H4 (cell line): ENCODE measurements at regions not wholly inside any gene's neighbourhood (a gene's known extent, or its start where the extent isn't known, plus 50 kb on each side); places are given as distances from the start of the nearest gene placed in this dataset.
"Not testable (repeated sequence)": the region's sequence is repeated elsewhere in the genome, so short reads cannot be mapped to it uniquely, and the experiment has no call there.

ENCODE experiments used
- DNase-seq: peaks from one replicate; pipeline ENCODE4 v3.0.0-alpha.2; 2015; ENCODE audit warnings: low spot score

DNA sequence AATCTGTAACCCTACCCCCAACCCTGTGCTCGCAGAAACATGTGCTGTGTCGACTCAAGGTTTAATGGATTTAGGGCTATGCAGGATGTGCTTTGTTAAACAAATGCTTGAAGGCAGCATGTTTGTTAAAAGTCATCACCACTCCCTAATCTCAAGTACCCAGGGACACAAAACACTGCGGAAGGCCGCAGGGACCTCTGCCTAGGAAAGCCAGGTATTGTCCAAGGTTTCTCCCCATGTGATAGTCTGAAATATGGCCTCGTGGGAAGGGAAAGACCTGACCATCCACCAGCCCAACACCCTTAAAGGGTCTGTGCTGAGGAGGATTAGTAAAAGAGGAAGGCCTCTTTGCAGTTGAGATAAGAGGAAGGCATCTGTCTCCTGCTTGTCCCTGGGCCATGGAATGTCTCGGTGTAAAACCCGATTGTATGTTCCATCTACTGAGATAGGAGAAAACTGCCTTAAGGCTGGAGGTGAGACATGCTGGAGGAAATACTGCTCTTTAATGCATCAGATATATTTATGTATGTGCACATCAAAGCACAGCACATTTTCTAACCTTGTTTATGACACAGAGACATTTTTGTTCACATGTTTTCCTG, 94.4 kb downstream of the LSM3 start:
- DNase-seq: not testable (repeated sequence)

DNA sequence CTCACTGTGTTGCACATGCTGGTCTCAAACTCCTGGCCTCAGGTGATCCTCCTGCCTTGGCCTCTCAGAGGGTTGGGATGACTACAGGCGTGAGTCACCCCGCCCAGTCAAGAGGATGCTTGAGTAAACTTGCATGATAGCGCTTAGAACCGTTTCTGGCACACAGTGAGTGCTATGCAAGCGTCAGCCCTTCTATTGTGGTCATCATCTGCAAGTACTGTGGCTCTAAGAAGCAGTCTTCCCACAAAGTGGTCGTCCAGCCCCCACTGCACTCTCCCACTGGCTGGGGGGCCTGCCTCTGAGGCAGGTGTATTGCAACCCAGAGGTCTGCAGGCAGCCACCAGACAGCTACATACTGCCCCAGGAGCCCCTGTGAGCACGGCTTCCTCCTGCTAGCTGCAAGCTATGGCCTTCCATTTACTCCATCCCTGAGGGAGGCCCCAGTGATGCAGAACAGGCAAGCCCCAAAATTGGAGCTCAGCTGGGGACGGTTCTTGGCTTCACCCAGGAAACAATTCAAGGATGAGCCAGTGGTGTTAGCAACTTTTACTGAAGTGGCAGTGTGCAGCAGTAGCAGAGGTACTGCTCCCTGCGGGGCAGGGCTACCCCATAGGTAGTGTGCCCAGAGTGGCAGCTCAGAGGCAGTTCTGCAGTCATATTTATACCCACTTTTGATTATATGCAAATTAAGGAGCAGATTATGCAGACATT, 95.4 kb downstream of the LSM3 start:
- DNase-seq: no peak

DNA sequence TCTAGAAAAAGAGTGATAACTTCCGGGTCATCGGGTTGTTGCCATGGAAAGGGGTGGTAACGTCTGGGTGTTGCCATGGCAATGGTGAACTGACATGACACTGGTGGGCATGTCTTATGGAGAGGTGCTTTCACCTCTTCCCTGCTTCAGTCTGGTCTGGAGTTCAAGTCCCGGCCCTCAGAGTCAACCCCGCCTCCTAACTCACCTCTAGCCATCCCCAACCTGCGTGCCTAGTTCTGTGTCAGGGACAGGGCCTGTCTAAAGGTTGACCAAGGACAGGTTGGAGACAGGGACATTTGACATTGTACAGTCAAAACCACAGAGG, 96.0 kb downstream of the LSM3 start:
- no peak for DNase-seq

DNA sequence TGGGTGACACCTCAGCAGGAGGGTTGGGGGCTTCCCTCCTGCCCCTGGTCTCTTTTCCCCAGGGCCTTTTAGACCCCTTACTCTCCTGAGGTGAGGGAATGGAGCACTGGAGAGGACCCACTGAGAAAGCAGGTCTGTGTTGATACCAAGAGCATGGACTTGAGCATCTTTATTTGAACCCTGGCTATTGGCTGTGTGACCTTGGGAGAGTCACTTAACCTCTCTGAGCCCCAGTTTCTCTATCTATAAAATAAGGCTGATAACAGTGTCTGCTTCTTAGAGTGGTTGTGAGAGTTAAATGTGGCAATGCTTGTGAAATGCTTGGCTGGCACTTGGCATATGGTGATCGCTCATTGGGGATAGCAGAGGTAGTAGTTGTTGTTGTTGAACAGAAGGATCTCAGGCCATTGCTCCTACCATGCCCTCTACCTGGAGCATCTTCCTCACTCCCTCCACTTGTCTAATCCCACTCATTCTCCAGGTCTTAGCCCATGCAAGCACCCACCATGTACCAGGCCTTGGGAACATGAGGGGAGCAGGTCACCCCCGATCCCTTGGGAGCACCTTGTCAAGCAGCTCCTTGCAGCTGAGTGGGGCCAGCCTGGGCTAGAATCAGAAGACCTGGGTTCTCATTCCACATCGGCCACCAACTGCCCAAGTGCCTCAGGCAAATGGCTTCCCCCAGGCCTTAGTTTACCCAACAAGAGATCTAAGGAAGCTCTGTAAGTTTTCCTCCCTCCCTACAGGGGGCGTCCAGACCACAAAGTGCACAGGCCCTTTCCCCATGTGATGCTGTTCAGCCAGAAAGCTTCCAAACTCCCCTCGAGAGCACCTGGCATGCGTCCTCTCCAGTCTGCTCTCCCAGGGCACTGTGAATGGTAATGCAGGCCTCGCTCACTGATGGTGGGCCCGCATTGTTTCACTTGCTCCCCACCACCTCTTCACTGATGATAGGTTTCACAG, 96.7 kb downstream of the LSM3 start:
- DNase-seq: peak; percentile 21

DNA sequence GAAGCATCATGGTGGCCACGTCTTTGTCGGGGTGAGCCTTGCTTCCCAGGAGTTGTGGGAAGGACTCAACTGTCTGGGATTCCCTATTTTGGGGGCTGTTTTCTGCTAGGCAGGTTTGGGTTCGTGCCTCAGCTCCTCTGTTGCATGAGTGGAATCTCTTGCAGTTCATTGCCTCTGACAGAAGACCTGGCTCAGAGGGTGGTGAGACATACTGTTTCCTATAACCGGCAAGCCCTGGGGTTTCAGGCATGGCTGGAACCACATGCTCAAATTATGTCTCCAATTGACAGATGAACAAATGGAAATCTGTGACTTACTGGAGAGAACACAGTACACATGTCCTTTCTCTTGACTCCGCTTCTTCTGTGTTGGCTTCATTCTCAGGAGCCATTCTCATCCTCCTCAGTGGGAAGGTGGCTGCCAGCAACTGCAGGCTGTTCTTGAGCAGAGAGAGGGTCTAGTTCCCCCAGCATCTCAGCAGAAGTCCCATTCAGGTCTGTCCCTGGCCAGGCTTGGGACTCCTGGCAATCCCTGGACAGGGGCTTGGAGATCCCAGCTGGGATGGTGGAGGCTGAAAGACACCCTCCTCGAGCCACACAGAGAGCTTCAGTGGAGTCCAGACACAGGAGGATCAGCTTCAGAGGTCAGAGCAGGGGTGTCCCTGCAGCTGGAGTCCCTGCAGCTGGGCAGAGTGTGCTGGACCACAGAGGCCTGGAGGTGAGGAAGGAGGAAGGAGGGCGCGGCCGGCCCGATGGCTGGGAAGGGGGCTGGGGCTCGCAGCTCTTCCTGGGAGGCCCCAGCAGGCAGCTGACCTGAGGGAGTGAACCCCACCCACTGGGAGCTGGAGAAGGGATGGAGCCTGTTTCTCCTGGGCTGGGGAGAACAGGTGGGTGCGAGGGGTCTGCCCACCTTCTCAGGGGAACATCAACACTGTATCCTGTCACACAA, 97.6 kb downstream of the LSM3 start:
- DNase-seq: no peak

DNA sequence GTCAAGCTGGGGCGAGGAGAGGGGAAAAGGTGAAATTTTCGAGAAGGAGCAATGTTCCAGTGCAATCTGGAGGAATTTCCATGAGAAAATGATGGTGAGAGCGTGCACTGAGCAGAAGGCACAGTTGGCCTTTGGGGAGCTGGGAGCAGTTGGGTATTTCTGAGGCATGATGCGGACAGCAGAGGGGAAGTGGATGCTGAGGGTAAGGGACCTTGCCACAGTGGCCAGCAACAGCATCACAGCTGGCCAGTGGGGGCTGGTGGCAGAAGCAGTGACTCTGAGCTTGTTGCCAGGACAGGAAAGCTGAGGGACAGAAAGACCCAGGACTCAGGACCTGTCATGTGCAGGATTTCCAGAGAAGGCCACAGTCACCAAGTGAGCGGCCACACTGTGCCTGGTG, 98.9 kb downstream of the LSM3 start:
- no peak for DNase-seq

DNA sequence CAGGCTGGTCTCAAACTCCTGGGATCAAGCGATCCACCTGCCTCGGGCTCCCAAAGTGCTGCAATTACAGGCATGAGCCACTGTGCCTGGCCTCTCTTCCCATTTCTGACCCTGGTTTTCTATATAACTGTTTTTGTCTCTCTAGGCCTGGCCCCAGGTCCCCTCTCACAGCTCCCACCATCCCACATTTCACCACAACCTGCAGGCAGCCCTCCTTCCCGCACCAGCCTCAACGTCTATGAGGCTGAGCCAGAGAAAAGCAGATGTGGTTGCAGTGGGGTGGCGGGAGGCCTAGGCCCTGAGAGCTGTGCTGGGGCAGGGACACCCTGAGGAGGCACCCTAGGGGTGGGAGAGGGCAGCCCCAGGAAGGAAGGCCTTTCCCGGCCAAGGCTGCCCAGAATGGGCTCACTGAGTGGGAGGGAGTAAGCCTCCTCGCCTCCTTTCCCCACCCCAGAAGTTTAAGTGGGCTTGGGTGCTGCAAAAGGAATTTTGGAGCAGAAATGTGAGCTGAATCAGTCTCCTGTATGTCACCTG, 99.7 kb downstream of the LSM3 start:
- DNase-seq: no peak

DNA sequence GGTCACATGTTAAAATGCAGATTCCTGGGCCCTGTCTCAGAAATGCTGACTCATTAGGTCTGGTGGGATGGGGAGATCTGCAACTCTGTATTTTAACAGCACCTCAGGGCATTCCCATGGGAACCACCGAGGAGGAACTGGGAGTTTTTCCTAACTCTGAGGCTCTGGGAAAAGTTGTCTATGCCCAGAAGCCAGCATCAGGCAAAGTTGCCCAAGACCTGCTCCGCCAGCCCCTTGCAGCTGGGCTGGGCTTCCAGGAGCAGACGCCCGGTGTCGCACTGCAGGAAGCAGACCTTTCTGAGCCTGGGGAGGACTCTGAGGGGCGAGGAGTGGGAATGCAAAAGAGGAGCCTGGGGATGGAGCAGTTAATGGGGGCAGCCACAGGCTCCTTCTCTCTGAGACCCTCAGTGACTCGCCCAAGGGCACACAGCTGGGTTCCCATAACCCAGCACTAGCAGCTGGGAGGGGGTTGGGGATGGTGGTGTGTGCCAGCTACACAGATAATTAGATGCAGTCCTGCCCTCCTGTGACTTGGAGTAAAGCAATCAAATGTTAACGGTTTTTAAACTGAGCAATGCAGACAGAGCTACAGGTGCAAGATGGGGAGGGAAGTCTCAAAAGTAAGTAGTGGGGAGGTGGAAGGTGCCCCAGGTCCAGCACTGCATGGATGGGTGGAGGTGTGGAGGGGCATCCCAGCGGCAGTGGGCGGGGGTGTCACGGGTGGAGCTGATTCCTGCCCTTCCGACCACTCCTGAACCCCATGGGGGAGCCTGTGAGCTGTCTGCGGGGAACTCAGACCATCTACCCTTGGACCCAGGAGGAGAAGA, 100.4 kb downstream of the LSM3 start:
- peak; percentile 54 for DNase-seq

DNA sequence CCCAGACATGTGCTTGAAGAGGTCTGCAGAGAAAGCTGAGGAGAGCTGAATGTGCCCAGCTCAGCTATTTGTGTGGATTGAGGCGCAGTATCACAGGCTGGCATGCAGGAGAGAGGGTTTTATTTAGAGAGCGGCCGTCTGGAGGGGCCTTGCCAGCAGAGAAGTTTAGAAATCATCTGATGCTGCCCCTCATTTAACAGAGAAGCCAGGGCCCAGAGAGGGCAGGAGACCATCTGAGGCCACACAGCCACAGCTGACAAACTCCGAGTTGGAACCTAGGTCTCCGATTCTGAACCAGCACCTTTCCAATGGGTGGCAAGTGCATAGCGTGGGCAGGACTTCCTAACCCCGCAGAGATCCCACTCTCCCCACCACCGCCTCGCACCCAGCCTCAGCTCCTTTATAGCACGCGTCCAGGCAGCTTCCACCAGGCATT, 101.0 kb downstream of the LSM3 start:
- DNase-seq: no peak

DNA sequence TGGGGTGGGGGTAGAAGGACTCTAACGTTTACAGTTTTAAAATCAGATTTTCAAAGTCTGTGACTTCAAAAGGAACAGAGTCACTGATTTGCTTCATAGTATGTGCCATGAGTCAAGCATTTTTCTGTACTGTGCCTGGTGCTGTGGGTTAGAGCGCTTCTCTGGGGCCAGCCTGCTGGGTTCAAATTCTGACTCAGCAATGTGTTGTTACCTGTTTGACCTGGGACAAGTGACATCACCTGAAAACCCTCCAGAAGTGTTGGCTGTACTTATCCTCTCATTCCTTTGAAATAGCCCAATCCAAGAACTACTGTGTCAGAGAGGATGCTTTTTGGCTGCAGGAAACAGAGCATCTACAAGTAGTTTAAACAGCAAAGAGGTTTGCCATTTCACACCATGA, 101.7 kb downstream of the LSM3 start:
- no peak for DNase-seq

DNA sequence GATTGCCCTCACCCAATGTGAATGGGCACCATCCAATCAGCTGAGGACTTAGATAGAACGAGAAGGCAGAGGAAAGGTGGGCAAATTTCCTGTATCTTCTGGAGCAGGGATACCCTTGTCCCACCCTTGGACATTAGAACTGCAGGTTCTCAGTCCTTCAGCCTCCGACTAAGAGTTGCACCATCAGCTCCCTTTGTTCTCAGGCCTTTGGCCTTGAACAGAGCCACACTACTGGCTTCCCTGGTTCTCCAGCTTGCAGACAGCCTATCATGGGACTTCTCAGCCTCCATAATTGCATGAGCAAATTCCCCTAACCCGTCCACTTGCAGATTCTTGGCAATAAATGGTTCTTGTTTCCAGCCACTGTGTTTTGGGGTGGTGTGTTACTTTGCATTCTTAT, 102.4 kb downstream of the LSM3 start:
- no peak for DNase-seq

DNA sequence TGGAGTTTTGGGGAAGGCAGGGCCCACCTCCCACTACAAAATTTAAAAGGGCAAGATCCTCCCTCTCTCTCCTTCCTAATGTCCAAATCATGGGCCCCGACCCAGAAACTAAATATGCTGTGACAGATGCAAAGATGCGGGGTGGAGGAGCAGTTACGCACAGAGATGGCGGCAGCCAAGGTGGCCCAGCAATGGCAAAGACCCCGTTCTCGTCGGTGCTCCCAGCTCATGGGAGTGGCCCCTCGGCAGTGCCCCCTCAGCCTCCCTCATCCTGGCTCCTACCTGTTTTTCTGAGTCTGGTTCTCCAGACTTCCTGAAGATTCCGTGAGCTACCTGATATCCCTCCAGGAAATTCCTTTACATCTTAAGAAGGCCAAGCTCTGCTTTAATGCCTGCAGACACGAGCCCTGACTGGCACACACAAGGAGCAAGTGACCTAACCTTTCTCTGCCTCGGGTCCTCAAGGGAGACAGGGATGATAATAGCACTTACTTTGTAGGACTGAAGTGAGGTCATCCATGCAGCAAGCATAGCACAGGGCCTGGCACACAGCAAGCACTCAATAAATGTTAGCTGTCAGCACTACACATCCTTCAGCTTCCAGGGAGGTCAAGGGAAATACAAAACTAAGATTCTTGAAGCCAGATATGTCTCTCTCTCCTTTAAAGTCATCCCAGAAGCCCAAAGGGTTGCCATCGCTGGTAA, 103.5 kb downstream of the LSM3 start:
- no peak for DNase-seq

DNA sequence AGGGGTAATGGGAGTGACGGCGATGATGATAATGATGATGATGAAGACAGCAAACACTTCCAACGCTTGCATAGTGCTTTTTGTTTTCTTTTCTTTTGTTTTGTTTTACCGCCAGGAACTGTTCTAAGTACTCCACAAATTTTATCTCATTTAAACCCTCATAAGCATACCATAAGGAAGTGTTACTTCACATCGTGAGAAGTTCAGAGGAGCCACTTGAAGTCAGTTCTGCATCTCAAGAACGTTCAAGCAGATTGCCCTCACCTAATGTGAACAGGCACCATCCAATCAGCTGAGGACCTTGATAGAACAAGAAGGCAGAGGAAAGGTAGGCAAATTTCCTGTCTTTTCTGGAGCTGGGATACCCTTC, 104.1 kb downstream of the LSM3 start:
- DNase-seq: no peak

DNA sequence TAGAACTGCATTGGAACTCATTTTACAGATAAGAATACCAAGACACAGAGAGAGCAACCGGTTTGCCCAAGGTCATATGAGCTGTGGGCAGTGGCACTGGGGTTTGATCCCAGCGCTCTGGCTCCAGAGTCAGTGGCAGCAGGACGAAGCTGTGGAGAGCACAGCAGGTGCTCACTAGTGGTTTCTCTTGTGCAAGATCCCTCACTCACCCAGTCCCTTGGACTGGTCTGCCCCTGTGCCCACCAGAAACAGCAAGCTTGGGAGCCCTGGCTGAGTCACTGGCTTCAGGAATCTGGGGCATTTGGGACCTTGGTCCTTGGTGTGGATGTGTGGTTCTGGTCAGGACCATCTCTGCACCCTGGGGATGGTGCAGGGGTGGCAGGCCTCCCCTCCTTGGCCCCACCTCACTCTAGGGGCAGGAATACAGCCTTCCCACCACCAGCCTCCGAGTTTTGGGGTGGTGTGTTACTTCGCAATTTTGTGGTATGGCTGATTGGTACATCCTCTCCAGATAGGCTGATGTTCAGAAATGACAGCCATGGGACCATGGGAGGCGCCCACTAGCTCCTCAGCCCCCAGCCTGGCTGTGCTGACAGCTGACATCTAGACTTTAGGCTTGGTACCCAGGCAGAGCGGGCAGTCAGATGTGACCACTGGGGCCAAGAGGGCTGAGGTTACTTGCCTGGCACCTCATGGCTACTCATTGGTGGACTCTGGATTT, 104.6 kb downstream of the LSM3 start:
- no peak for DNase-seq

DNA sequence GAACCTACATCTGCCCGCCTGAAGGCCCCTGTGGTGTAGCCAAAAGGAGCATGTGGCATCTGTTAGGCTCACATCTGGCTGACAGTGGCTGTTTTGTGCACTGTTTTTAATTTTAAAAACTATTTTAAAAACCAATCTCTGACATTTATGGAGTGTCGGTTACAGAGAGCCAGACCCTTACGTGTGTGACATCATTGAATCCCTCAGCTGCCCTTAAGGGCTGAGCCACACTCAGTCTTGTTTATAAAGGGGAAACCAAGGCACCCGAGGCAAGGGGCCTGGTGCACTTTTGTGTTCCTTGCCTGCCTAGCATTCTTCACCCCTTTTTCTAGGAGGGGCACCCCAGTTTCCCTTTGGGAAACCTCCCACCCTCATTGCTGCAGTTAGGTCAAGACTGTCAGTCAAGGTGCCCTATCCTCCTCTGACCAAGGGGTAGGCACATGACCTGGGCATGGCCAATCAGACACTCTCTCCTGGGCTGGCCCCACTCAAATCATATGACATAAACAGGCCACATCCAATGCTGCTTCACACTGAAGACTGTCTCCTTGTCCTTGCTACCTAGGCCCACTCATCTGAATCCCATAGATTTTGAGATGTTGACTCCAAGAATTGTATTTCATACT, 105.3 kb downstream of the LSM3 start:
- DNase-seq: no peak

DNA sequence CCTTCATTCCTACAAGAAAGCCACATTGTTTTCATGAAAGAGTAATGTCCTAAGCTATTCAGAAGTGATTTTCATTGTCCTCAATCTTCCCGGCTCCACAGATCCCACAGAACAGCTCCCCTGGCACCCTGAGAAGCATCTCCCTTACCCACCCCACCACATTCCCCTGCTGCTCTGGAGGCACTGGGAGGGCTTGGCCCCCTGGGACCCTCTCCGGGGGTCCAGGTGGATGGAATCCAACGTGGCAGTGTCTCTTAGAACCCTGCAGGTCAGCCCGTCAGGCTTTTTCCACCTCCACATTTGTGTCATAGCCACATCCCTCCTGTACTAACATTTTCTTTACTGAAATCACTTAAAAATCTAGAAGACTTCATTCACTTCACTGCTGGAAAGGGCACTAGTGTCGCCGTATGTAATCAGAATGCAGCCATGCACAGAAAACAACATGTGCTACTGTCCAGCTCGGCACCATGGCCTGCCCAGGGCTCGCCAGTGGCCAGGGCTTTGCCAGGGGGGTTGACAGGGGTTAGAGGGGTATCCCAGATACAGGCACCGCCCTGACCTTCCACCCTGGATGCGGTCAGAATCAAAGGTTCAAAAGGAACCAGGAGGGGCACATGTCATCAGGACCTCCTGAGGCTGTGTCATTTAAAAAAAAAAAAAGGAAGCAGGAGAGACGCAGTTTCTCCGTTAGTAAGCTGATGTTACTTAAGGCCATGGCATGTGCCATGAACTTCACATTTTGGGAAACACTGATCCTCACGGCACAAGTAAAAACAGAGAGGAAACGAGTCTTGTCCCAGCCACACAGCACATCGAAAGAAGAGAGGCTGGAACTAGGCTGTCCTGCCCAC, 106.3 kb downstream of the LSM3 start:
- DNase-seq: no peak

DNA sequence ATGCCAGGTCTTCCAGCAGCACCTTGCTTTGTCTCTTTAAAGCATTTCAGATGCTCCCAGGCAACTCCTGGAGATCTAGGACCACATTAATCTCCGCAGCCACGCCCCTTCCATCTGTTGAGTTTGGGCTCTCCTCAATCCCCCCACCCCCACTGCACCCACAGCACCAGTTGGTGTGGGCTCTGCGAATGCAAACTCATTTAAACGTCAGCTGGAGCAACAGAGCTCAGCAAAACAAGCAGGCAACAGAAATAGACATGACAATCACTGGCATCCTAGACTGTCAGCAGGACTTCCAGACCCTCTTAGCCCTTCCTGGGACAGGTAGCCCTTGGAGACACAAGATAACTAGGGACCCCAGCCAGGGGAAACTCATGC, 106.9 kb downstream of the LSM3 start:
- DNase-seq: no peak
